ENCODE measurements at regions not wholly inside any gene's neighbourhood (a gene's known extent, or its start where the extent isn't known, plus 50 kb on each side); places are given as distances from the start of the nearest gene placed in this dataset.

GRCh38 chr18:3350021-3350420 lies 88.1 kb downstream of the MYL12B start:
- Histone ChIP-seq H3K36me3 (ENCODE audit: control insufficient read depth, insufficient read depth, low read length) (no peaks in the 10 kb centered on the region), H3K4me3 (ENCODE audit: low read depth, low read length) (no peak overlapping the region), H3K27me3 (ENCODE audit: control insufficient read depth, insufficient read depth, low read length) (no peaks in the 10 kb centered on the region)
- CTCF ChIA-PET = no interaction called here
- POLR2A ChIA-PET = no interaction called here
- TF ChIP-seq CTCF (IDR thresholded peaks at IDR 0.05; ENCODE audit: insufficient read depth, low read depth, low read length) = no peak
- no peak for DNase-seq (ENCODE audit: low read depth)

- H3K36me3 ChIP-seq (ENCODE audit: control insufficient read depth, insufficient read depth, low read length) = no peaks in the 10 kb centered on the region
- no peaks in the 10 kb centered on the region for H3K27me3 ChIP-seq (ENCODE audit: control insufficient read depth, insufficient read depth, low read length)
- POLR2A ChIA-PET = no interaction called here
- H3K4me3 ChIP-seq (ENCODE audit: low read depth, low read length) = no peak overlapping the region
- no peak for TF ChIP-seq CTCF (IDR thresholded peaks at IDR 0.05; ENCODE audit: insufficient read depth, low read depth, low read length)
- CTCF ChIA-PET = no interaction called here
- DNase-seq (ENCODE audit: low read depth) = no peak
Measured at GRCh38 chr18:3350566-3351527, 88.9 kb downstream of the MYL12B start.

GRCh38 chr18:3354506-3354905 lies 92.6 kb downstream of the MYL12B start:
- Histone ChIP-seq H3K27me3 (ENCODE audit: control insufficient read depth, insufficient read depth, low read length) (no peaks in the 10 kb centered on the region), H3K4me3 (ENCODE audit: low read depth, low read length) (no peak overlapping the region), H3K36me3 (ENCODE audit: control insufficient read depth, insufficient read depth, low read length) (no peaks in the 10 kb centered on the region)
- ChIA-PET POLR2A (no interaction called here), CTCF (no interaction called here)
- TF ChIP-seq CTCF (IDR thresholded peaks at IDR 0.05; ENCODE audit: insufficient read depth, low read depth, low read length) = no peak
- no peak for DNase-seq (ENCODE audit: low read depth)

GRCh38 chr18:3356614-3357013 lies 93.4 kb upstream of the TGIF1 start:
- no peak for TF ChIP-seq CTCF (IDR thresholded peaks at IDR 0.05; ENCODE audit: insufficient read depth, low read depth, low read length)
- DNase-seq (ENCODE audit: low read depth) = no peak
- Histone ChIP-seq H3K36me3 (ENCODE audit: control insufficient read depth, insufficient read depth, low read length) (no peaks in the 10 kb centered on the region), H3K4me3 (ENCODE audit: low read depth, low read length) (no peak overlapping the region), H3K27me3 (ENCODE audit: control insufficient read depth, insufficient read depth, low read length) (no peaks in the 10 kb centered on the region)
- CTCF ChIA-PET = no interaction called here
- POLR2A ChIA-PET = no interaction called here

- no peaks in the 10 kb centered on the region for H3K36me3 ChIP-seq (ENCODE audit: control insufficient read depth, insufficient read depth, low read length)
- DNase-seq (ENCODE audit: low read depth) = no peak
- no peak overlapping the region for H3K4me3 ChIP-seq (ENCODE audit: low read depth, low read length)
- no peaks in the 10 kb centered on the region for H3K27me3 ChIP-seq (ENCODE audit: control insufficient read depth, insufficient read depth, low read length)
- POLR2A ChIA-PET = no interaction called here
- CTCF ChIA-PET = no interaction called here
- TF ChIP-seq CTCF (IDR thresholded peaks at IDR 0.05; ENCODE audit: insufficient read depth, low read depth, low read length) = no peak
Measured at GRCh38 chr18:3357516-3357915, 92.5 kb upstream of the TGIF1 start.

All from BJ (cell line).